HG02870 (cell line): ENCODE measurements at regions not wholly inside any gene's neighbourhood (a gene's known extent, or its start where the extent isn't known, plus 50 kb on each side); places are given as distances from the start of the nearest gene placed in this dataset.
"Not testable (repeated sequence)": the region's sequence is repeated elsewhere in the genome, so short reads cannot be mapped to it uniquely, and the experiment has no call there.

ENCODE experiments used
- ATAC-seq: cut with Tn5 transposase; IDR thresholded peaks from one replicate; pipeline ENCODE4 v1.9.1; 2021; ENCODE audit warnings: mild to moderate bottlenecking, moderate library complexity; ENCODE audit not compliant: unreplicated experiment

GRCh38 chr12:69179786-69180185 lies 59.6 kb upstream of the CPSF6 start:
- no peak for ATAC-seq

- ATAC-seq = not testable (repeated sequence)
These were observed 51.8 kb upstream of the CPSF6 start for GRCh38 chr12:69187572-69187971.

- no peak for ATAC-seq
These were observed 49.9 kb upstream of the CPSF6 start for GRCh38 chr12:69189378-69189978.
